ENCODE measurements at regions not wholly inside any gene's neighbourhood (a gene's known extent, or its start where the extent isn't known, plus 50 kb on each side); places are given as distances from the start of the nearest gene placed in this dataset.

DNA sequence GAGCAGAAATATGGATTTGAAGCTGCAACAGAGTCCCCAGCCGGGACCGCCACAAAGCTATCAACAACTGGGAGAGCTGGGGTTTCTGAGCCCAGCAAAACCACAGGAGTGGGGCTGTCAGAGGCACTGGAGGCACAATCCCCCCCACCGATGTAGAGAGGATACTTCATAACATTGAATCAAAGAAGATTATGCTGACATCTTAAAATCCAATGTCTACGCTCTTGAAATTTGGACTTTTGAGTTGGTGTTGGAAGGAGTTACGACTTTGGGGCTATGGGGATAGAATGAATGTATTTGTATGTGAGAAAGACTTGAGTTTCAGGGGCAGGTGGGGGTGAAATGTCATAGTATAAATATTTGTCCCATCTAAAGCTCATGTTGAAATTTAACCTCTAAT is 1121.6 kb upstream of the CDH8 start:
- H3F3A ChIP-seq (ENCODE audit: control insufficient read depth, insufficient read depth) = no peaks in the 10 kb centered on the region
- no peaks in the 10 kb centered on the region for H3K4me1 ChIP-seq (ENCODE audit: control insufficient read depth, low read length)
- H3K79me2 ChIP-seq (ENCODE audit: control insufficient read depth, low read length) = no peaks in the 10 kb centered on the region
- H3K9me3 ChIP-seq (ENCODE audit: control insufficient read depth, insufficient read depth, low read length) = no peaks in the 10 kb centered on the region
- no peaks in the 10 kb centered on the region for H3K27me3 ChIP-seq (ENCODE audit: control insufficient read depth, low read length)
- no peaks in the 10 kb centered on the region for H3K36me3 ChIP-seq (ENCODE audit: control insufficient read depth, low read length)
- no peaks in the 10 kb centered on the region for H3K9me2 ChIP-seq (replicated peaks; ENCODE audit: control insufficient read depth, low read length)
- no peaks in the 10 kb centered on the region for H4K20me1 ChIP-seq (ENCODE audit: control insufficient read depth, insufficient read depth, low read depth, low read length)
- H3K4me2 ChIP-seq (ENCODE audit: low read length) = no peak overlapping the region
- H3K4me3 ChIP-seq (ENCODE audit: low read length) = no peak overlapping the region
- TF ChIP-seq EZH2phosphoT487 (IDR thresholded peaks at IDR 0.05; ENCODE audit: borderline replicate concordance, low read length) (no peak), CTCF (IDR thresholded peaks at IDR 0.05; ENCODE audit: low read depth, low read length, poor library complexity, severe bottlenecking) (no peak)
- H3K27ac ChIP-seq (ENCODE audit: low read depth, low read length) = no peak overlapping the region

GRCh38 chr16:63146251-63146650 is 1110.0 kb upstream of the CDH8 start:
- no peaks in the 10 kb centered on the region for H3K36me3 ChIP-seq (ENCODE audit: control insufficient read depth, low read length)
- H4K20me1 ChIP-seq (ENCODE audit: control insufficient read depth, insufficient read depth, low read depth, low read length) = no peaks in the 10 kb centered on the region
- no peaks in the 10 kb centered on the region for H3K79me2 ChIP-seq (ENCODE audit: control insufficient read depth, low read length)
- H3K4me3 ChIP-seq (ENCODE audit: low read length) = no peak overlapping the region
- H3K4me2 ChIP-seq (ENCODE audit: low read length) = no peak overlapping the region
- no peaks in the 10 kb centered on the region for H3K4me1 ChIP-seq (ENCODE audit: control insufficient read depth, low read length)
- no peaks in the 10 kb centered on the region for H3F3A ChIP-seq (ENCODE audit: control insufficient read depth, insufficient read depth)
- no peaks in the 10 kb centered on the region for H3K9me2 ChIP-seq (replicated peaks; ENCODE audit: control insufficient read depth, low read length)
- H3K9me3 ChIP-seq (ENCODE audit: control insufficient read depth, insufficient read depth, low read length) = no peaks in the 10 kb centered on the region
- no peaks in the 10 kb centered on the region for H3K27me3 ChIP-seq (ENCODE audit: control insufficient read depth, low read length)
- H3K27ac ChIP-seq (ENCODE audit: low read depth, low read length) = no peak overlapping the region
- TF ChIP-seq CTCF (IDR thresholded peaks at IDR 0.05; ENCODE audit: low read depth, low read length, poor library complexity, severe bottlenecking) (no peak), EZH2phosphoT487 (IDR thresholded peaks at IDR 0.05; ENCODE audit: borderline replicate concordance, low read length) (no peak)

- no peaks in the 10 kb centered on the region for H3K27me3 ChIP-seq (ENCODE audit: control insufficient read depth, low read length)
- no peaks in the 10 kb centered on the region for H3K4me1 ChIP-seq (ENCODE audit: control insufficient read depth, low read length)
- TF ChIP-seq CTCF (IDR thresholded peaks at IDR 0.05; ENCODE audit: low read depth, low read length, poor library complexity, severe bottlenecking) (no peak), EZH2phosphoT487 (IDR thresholded peaks at IDR 0.05; ENCODE audit: borderline replicate concordance, low read length) (no peak)
- H3K36me3 ChIP-seq (ENCODE audit: control insufficient read depth, low read length) = no peaks in the 10 kb centered on the region
- H3K4me2 ChIP-seq (ENCODE audit: low read length) = no peak overlapping the region
- H3F3A ChIP-seq (ENCODE audit: control insufficient read depth, insufficient read depth) = no peaks in the 10 kb centered on the region
- H3K9me2 ChIP-seq (replicated peaks; ENCODE audit: control insufficient read depth, low read length) = no peaks in the 10 kb centered on the region
- H3K9me3 ChIP-seq (ENCODE audit: control insufficient read depth, insufficient read depth, low read length) = no peaks in the 10 kb centered on the region
- no peak overlapping the region for H3K27ac ChIP-seq (ENCODE audit: low read depth, low read length)
- H4K20me1 ChIP-seq (ENCODE audit: control insufficient read depth, insufficient read depth, low read depth, low read length) = no peaks in the 10 kb centered on the region
- H3K4me3 ChIP-seq (ENCODE audit: low read length) = no peak overlapping the region
- no peaks in the 10 kb centered on the region for H3K79me2 ChIP-seq (ENCODE audit: control insufficient read depth, low read length)
Measured at GRCh38 chr16:63145411-63145810, 1109.2 kb upstream of the CDH8 start.

GRCh38 chr16:63135069-63135468 is 1098.8 kb upstream of the CDH8 start:
- H3K4me3 ChIP-seq (ENCODE audit: low read length) = no peak overlapping the region
- H3K27me3 ChIP-seq (ENCODE audit: control insufficient read depth, low read length) = no peaks in the 10 kb centered on the region
- H3F3A ChIP-seq (ENCODE audit: control insufficient read depth, insufficient read depth) = no peaks in the 10 kb centered on the region
- H3K27ac ChIP-seq (ENCODE audit: low read depth, low read length) = no peak overlapping the region
- H3K36me3 ChIP-seq (ENCODE audit: control insufficient read depth, low read length) = no peaks in the 10 kb centered on the region
- H3K9me3 ChIP-seq (ENCODE audit: control insufficient read depth, insufficient read depth, low read length) = no peaks in the 10 kb centered on the region; the same call in 1 of the 2 replicates
- TF ChIP-seq CTCF (IDR thresholded peaks at IDR 0.05; ENCODE audit: low read depth, low read length, poor library complexity, severe bottlenecking) (no peak), EZH2phosphoT487 (IDR thresholded peaks at IDR 0.05; ENCODE audit: borderline replicate concordance, low read length) (no peak)
- H4K20me1 ChIP-seq (ENCODE audit: control insufficient read depth, insufficient read depth, low read depth, low read length) = no peaks in the 10 kb centered on the region
- H3K79me2 ChIP-seq (ENCODE audit: control insufficient read depth, low read length) = no peaks in the 10 kb centered on the region
- H3K9me2 ChIP-seq (replicated peaks; ENCODE audit: control insufficient read depth, low read length) = no peaks in the 10 kb centered on the region
- H3K4me1 ChIP-seq (ENCODE audit: control insufficient read depth, low read length) = no peaks in the 10 kb centered on the region
- no peak overlapping the region for H3K4me2 ChIP-seq (ENCODE audit: low read length)

All from DOHH2 (cell line).